ENCODE measurements at regions not wholly inside any gene's neighbourhood (a gene's known extent, or its start where the extent isn't known, plus 50 kb on each side); places are given as distances from the start of the nearest gene placed in this dataset.

GRCh38 chr9:99398241-99398640 lies 176.2 kb downstream of the SEC61B start:
- Histone ChIP-seq H3K9me3 (no peaks in the 10 kb centered on the region), H3K4me1 (no peaks in the 10 kb centered on the region), H3K4me3 (no peak overlapping the region), H3K27me3 (no peaks in the 10 kb centered on the region), H3K36me3 (no peaks in the 10 kb centered on the region), H3K27ac (no peak overlapping the region)
- WGBS, 5 donors, result 49 to 70% (median 56%) methylated on average over 2 of the region's 2 CpGs
- DNase-seq, result no peak
- intact Hi-C loops (cut with DNase I; ENCODE audit: low total_unique reads), result no loop called here
- TF ChIP-seq POLR2A (IDR thresholded peaks at IDR 0.05), result no peak
- TF ChIP-seq, protein P1, sequence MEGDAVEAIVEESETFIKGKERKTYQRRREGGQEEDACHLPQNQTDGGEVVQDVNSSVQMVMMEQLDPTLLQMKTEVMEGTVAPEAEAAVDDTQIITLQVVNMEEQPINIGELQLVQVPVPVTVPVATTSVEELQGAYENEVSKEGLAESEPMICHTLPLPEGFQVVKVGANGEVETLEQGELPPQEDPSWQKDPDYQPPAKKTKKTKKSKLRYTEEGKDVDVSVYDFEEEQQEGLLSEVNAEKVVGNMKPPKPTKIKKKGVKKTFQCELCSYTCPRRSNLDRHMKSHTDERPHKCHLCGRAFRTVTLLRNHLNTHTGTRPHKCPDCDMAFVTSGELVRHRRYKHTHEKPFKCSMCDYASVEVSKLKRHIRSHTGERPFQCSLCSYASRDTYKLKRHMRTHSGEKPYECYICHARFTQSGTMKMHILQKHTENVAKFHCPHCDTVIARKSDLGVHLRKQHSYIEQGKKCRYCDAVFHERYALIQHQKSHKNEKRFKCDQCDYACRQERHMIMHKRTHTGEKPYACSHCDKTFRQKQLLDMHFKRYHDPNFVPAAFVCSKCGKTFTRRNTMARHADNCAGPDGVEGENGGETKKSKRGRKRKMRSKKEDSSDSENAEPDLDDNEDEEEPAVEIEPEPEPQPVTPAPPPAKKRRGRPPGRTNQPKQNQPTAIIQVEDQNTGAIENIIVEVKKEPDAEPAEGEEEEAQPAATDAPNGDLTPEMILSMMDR (IDR thresholded peaks at IDR 0.05), result no peak
- no peak for TF ChIP-seq POLR2AphosphoS5 (IDR thresholded peaks at IDR 0.05)
- no peak for TF ChIP-seq EP300 (IDR thresholded peaks at IDR 0.05)

GRCh38 chr9:99399474-99399873 lies 177.4 kb downstream of the SEC61B start:
- Histone ChIP-seq H3K4me1 (no peaks in the 10 kb centered on the region), H3K36me3 (no peaks in the 10 kb centered on the region), H3K27me3 (no peaks in the 10 kb centered on the region), H3K27ac (no peak overlapping the region), H3K4me3 (no peak overlapping the region), H3K9me3 (no peaks in the 10 kb centered on the region)
- 74 to 91% (median 83%) methylated on average over 5 of the region's 5 CpGs for WGBS, 5 donors
- TF ChIP-seq POLR2A (IDR thresholded peaks at IDR 0.05), result no peak
- TF ChIP-seq, protein P1 (IDR thresholded peaks at IDR 0.05), result no peak
- no peak for DNase-seq
- intact Hi-C loops (cut with DNase I; ENCODE audit: low total_unique reads), result no loop called here

GRCh38 chr9:99400184-99400731 lies 178.2 kb downstream of the SEC61B start:
- Histone ChIP-seq H3K9me3 (no peaks in the 10 kb centered on the region), H3K27me3 (no peaks in the 10 kb centered on the region), H3K4me1 (no peaks in the 10 kb centered on the region), H3K36me3 (no peaks in the 10 kb centered on the region), H3K4me3 (no peak overlapping the region), H3K27ac (no peak overlapping the region)
- WGBS, 5 donors, result 71 to 81% (median 77%) methylated on average over 5 of the region's 5 CpGs
- intact Hi-C loops (cut with DNase I; ENCODE audit: low total_unique reads), result no loop called here
- peak in 1 of 2 donors; percentile 20 for DNase-seq
- TF ChIP-seq EP300 (IDR thresholded peaks at IDR 0.05), result peak; percentile 25
- TF ChIP-seq, protein P1 (IDR thresholded peaks at IDR 0.05), result no peak
- no peak for TF ChIP-seq POLR2A (IDR thresholded peaks at IDR 0.05)
- TF ChIP-seq POLR2AphosphoS5 (IDR thresholded peaks at IDR 0.05), result no peak

DNA sequence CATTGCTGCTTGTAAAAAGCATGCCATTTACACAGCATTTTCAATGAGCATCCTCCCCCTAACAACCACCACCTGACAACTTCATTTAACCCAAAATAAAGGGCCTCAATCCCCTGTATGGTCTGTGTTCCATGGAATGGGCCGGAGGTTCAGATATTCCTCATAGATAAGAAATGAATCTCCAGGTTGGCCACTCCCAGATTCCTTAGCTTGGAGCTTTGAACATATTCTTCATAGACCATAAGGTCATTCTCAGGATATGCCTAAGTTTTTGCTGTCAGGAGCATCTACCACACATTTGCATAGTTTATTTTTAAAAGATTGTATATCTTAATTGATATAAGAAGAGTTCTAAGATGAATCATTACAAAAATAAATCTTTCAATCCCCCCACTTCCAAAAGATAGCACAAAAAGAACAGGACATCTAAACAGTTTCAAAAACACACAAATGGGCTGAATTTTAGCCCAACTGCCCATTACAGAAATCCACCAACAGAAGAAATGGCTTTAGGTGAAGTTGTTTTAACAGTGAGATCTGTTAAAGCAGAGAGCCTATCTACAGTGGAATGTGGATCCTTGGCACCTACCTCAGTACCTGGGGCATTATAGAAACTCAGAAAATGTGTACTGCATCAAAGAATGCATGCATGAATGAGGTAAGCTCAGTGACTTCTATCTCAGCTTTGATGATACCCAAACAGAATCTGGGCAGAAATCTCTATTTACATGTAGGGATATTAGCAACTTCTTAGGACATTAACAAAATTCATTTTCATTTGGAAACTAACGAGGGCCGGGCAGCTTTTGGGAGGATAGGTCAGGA lies 179.8 kb downstream of the SEC61B start:
- TF ChIP-seq POLR2A (IDR thresholded peaks at IDR 0.05), result no peak
- no peak for TF ChIP-seq POLR2AphosphoS5 (IDR thresholded peaks at IDR 0.05)
- TF ChIP-seq, protein P1 (IDR thresholded peaks at IDR 0.05), result no peak
- no peak for TF ChIP-seq EP300 (IDR thresholded peaks at IDR 0.05)
- intact Hi-C loops (cut with DNase I; ENCODE audit: low total_unique reads), result no loop called here
- Histone ChIP-seq H3K36me3 (no peaks in the 10 kb centered on the region), H3K9me3 (no peaks in the 10 kb centered on the region), H3K27me3 (no peaks in the 10 kb centered on the region), H3K4me3 (no peak overlapping the region), H3K27ac (no peak overlapping the region), H3K4me1 (no peaks in the 10 kb centered on the region)
- 68 to 82% (median 80%) methylated on average over 3 of the region's 3 CpGs for WGBS, 5 donors
- no peak for DNase-seq
